Right lobe of liver (tissue), 6 donors: ENCODE measurements at regions not wholly inside any gene's neighbourhood (a gene's known extent, or its start where the extent isn't known, plus 50 kb on each side); places are given as distances from the start of the nearest gene placed in this dataset.

Source experiments
- ATAC-seq, 4 donors: fragments of 200-7000 bp; cut with Tn5 transposase; one replicate each; pipeline ENCODE4 v1.9.1; 2020; ENCODE audit warnings: mild to moderate bottlenecking in 4 of 4, moderate library complexity in 4 of 4
- DNase-seq, 3 donors: peaks; one replicate each; pipeline ENCODE4 v3.0.0-alpha.2; 2020
- H3K27ac ChIP-seq, 3 donors: fragments of 200-600 bp; one replicate each; pipeline ENCODE4 v1.8.0; 2022
- H3K27me3 ChIP-seq, 2 donors: fragments of 200-600 bp; one replicate each; pipeline ENCODE4 v1.8.0; 2022
- H3K36me3 ChIP-seq, 4 donors: fragments of 200-600 bp; sonication (generic) in 1 of 4; one replicate each; pipeline versions ENCODE4 v1.5.1 to v1.8.0; 2017 to 2022; ENCODE audit warnings: control low read depth in 1 of 4
- H3K4me1 ChIP-seq, 4 donors: fragments of 200-600 bp; sonication (generic) in 1 of 4; one replicate each; pipeline versions ENCODE4 v1.5.1 to v1.8.0; 2017 to 2022; ENCODE audit warnings: control low read depth in 1 of 4
- H3K4me3 ChIP-seq, 3 donors: fragments of 200-600 bp; one replicate each; pipeline ENCODE4 v1.8.0; 2022
- H3K9me3 ChIP-seq, 4 donors: fragments of 200-600 bp; sonication (generic) in 1 of 4; one replicate each; pipeline versions ENCODE4 v1.5.1 to v1.8.0; 2017 to 2022; ENCODE audit warnings: control low read depth in 1 of 4
- CTCF ChIP-seq, 4 donors: fragments of 200-600 bp in 3 of 4; fragments of 450-650 bp in 1 of 4; IDR thresholded peaks; one replicate each; pipeline versions ENCODE4 v1.5.1 to v1.8.0; 2016 to 2022; ENCODE audit warnings: antibody characterized with exemption in 4 of 4, mild to moderate bottlenecking in 2 of 4
- POLR2A ChIP-seq: fragments of 450-650 bp; IDR thresholded peaks from one replicate; pipeline ENCODE4 v1.6.1; 2017; ENCODE audit warnings: antibody characterized with exemption, mild to moderate bottlenecking
- WGBS: methylation state at CpG from one replicate; pipeline ENCODE4 v1.1.6; 2018; ENCODE audit warnings: low coverage, low lambda C conversion rate; ENCODE audit not compliant: insufficient coverage; ENCODE audit errors: missing lambda C conversion rate; 5-methylcytosine and 5-hydroxymethylcytosine counted together
- intact Hi-C, 2 donors: fragments of 100-400 bp; cut with DNase I; formaldehyde crosslinking; loops; one replicate each; pipeline versions ENCODE4 v1.11.2 to v1.14.1; 2022
- donor health status: DM: no; HTN: yes; CAD: no.
- donor health status: DM: no; HTN: no; CAD: no.
- donor health status: DM: no; HTN: no; CAD: no.
- donor health status: DM: no; HTN: yes; CAD: no.
- donor health status: DM: no; HTN: yes; CAD: no.

- Histone ChIP-seq H3K4me1 (no peaks in the 10 kb centered on the region), H3K9me3 (no peaks in the 10 kb centered on the region), H3K27me3 (no peaks in the 10 kb centered on the region), H3K36me3 (no peaks in the 10 kb centered on the region), H3K4me3 (no peak overlapping the region), H3K27ac (no peak overlapping the region)
- 22% methylated on average over 1 of the region's 1 CpG for WGBS
- ATAC-seq (no peak), DNase-seq (no peak)
- intact Hi-C loops: no loop called here
- TF ChIP-seq CTCF (IDR thresholded peaks at IDR 0.05) (no peak), POLR2A (no peak)
Measured at GRCh38 chr4:28226962-28227361, 1366.3 kb downstream of the STIM2 start.

GRCh38 chr4:28227764-28228163, 1367.1 kb downstream of the STIM2 start:
- no peak for TF ChIP-seq POLR2A
- Histone ChIP-seq H3K36me3 (no peaks in the 10 kb centered on the region), H3K9me3 (no peaks in the 10 kb centered on the region), H3K27ac (no peak overlapping the region), H3K27me3 (no peaks in the 10 kb centered on the region), H3K4me3 (no peak overlapping the region), H3K4me1 (no peaks in the 10 kb centered on the region)
- intact Hi-C loops: no loop called here
- no peak for DNase-seq
- 27% methylated on average over 1 of the region's 1 CpG for WGBS
- ATAC-seq: no peak

- Histone ChIP-seq H3K9me3 (no peaks in the 10 kb centered on the region), H3K4me3 (no peak overlapping the region), H3K4me1 (no peaks in the 10 kb centered on the region), H3K27me3 (no peaks in the 10 kb centered on the region), H3K27ac (no peak overlapping the region), H3K36me3 (no peaks in the 10 kb centered on the region)
- intact Hi-C loops: no loop called here
- TF ChIP-seq CTCF (IDR thresholded peaks at IDR 0.05) (no peak), POLR2A (no peak)
- DNase-seq (no peak), ATAC-seq (no peak)
- WGBS: 55% methylated on average over 1 of the region's 1 CpG
Measured at GRCh38 chr4:28228561-28229491, 1368.2 kb downstream of the STIM2 start.

GRCh38 chr4:28232376-28232775, 1371.7 kb downstream of the STIM2 start:
- DNase-seq (no peak), ATAC-seq (no peak)
- Histone ChIP-seq H3K4me1 (no peaks in the 10 kb centered on the region), H3K27me3 (no peaks in the 10 kb centered on the region), H3K4me3 (no peak overlapping the region), H3K9me3 (no peaks in the 10 kb centered on the region), H3K36me3 (no peaks in the 10 kb centered on the region), H3K27ac (no peak overlapping the region)
- WGBS: 77% methylated on average over 2 of the region's 2 CpGs
- intact Hi-C loops: no loop called here
- TF ChIP-seq POLR2A: no peak
- TF ChIP-seq CTCF (IDR thresholded peaks at IDR 0.05): no peak

GRCh38 chr4:28232951-28233350, 1372.3 kb downstream of the STIM2 start:
- H3K27ac ChIP-seq: no peak overlapping the region
- no peaks in the 10 kb centered on the region for H3K4me1 ChIP-seq
- intact Hi-C loops: no loop called here
- 53% methylated on average over 1 of the region's 1 CpG for WGBS
- TF ChIP-seq CTCF (IDR thresholded peaks at IDR 0.05): no peak
- no peak for TF ChIP-seq POLR2A
- no peaks in the 10 kb centered on the region for H3K9me3 ChIP-seq
- no peaks in the 10 kb centered on the region for H3K36me3 ChIP-seq
- DNase-seq (no peak), ATAC-seq (no peak)
- H3K27me3 ChIP-seq: no peaks in the 10 kb centered on the region
- H3K4me3 ChIP-seq: no peak overlapping the region
